CD4-positive, alpha-beta T cell (primary cell): ENCODE measurements at regions not wholly inside any gene's neighbourhood (a gene's known extent, or its start where the extent isn't known, plus 50 kb on each side); places are given as distances from the start of the nearest gene placed in this dataset.

Experiments
- ATAC-seq: fragments of 200-7000 bp; cut with Tn5 transposase; one replicate; pipeline ENCODE4 v1.10.0; 2022; ENCODE audit warnings: mild to moderate bottlenecking; ENCODE audit not compliant: poor library complexity
- CTCF ChIA-PET: fragments of 350-600 bp; sonication (Branson Sonifier 250); formaldehyde crosslinking; loops from one replicate; lab custom pipeline; 2021; ENCODE audit warnings: antibody characterized with exemption, inconsistent platforms; lab: Charles Lee
- POLR2A ChIA-PET: fragments of 350-600 bp; sonication (Branson Sonifier 250); formaldehyde crosslinking; loops from one replicate; lab custom pipeline; 2021; ENCODE audit warnings: antibody characterized with exemption, inconsistent platforms; lab: Charles Lee
- DNase-seq, 14 experiments: peaks; one replicate each; pipeline ENCODE4 v3.0.0-alpha.2; 2013 to 2020; ENCODE audit warnings: mixed read lengths in 2 of 14
- H3K27ac ChIP-seq, 2 donors: one replicate each; pipeline versions ENCODE4 v1.5.1 to v1.7.0; 2013; ENCODE audit warnings: low read length in 2 of 2, low read depth in 1 of 2, mild to moderate bottlenecking in 1 of 2
- H3K27me3 ChIP-seq, 2 experiments: 1 replicate in 1 of 2; 2 replicates in 1 of 2; pipeline versions ENCODE4 v1.6.1 to v1.7.0; 2013; ENCODE audit warnings: low read length in 2 of 2, control low read depth in 1 of 2, mild to moderate bottlenecking in 1 of 2, moderate library complexity in 1 of 2; ENCODE audit not compliant: insufficient read depth in 2 of 2, control insufficient read depth in 1 of 2
- H3K36me3 ChIP-seq: one replicate; pipeline ENCODE4 v1.6.1; 2013; ENCODE audit warnings: low read length, control low read depth; ENCODE audit not compliant: insufficient read depth
- H3K4me1 ChIP-seq: one replicate; pipeline ENCODE4 v1.6.1; 2013; ENCODE audit warnings: low read length, control low read depth; ENCODE audit not compliant: insufficient read depth
- H3K4me3 ChIP-seq: one replicate; pipeline ENCODE4 v1.5.1; 2013; ENCODE audit warnings: mild to moderate bottlenecking, low read length, moderate library complexity
- H3K9me3 ChIP-seq, 2 experiments: 1 replicate in 1 of 2; 2 replicates in 1 of 2; pipeline versions ENCODE4 v1.6.1 to v1.7.0; 2013; ENCODE audit warnings: low read length in 2 of 2, mild to moderate bottlenecking in 2 of 2, control low read depth in 1 of 2, moderate library complexity in 1 of 2; ENCODE audit not compliant: control insufficient read depth in 1 of 2, insufficient read depth in 1 of 2
- H3K27ac Mint-ChIP-seq: one replicate; pipeline ENCODE4 v1.8.0; 2020; ENCODE audit warnings: mixed read lengths
- H3K27me3 Mint-ChIP-seq: one replicate; pipeline ENCODE4 v1.8.0; 2021; ENCODE audit warnings: mixed read lengths
- H3K36me3 Mint-ChIP-seq: one replicate; pipeline ENCODE4 v1.8.0; 2021; ENCODE audit warnings: low read depth, mixed read lengths
- H3K4me1 Mint-ChIP-seq: one replicate; pipeline ENCODE4 v1.8.0; 2021; ENCODE audit warnings: low read depth, mixed read lengths
- H3K4me3 Mint-ChIP-seq: one replicate; pipeline ENCODE4 v1.8.0; 2020; ENCODE audit warnings: mild to moderate bottlenecking, mixed read lengths
- H3K9me3 Mint-ChIP-seq: one replicate; pipeline ENCODE4 v1.8.0; 2020; ENCODE audit warnings: mixed read lengths
- intact Hi-C, 2 experiments: fragments of 100-400 bp; cut with DNase I in 1 of 2; cut with micrococcal nuclease in 1 of 2; formaldehyde crosslinking; loops; one replicate each; pipeline versions ENCODE4 v1.15.1 to v1.9.0; 2023 to 2025; cut with DNase I, micrococcal nuclease
- TF ChIP-seq, protein P1 (sequence below): fragments of 200-600 bp; IDR thresholded peaks from one replicate; pipeline ENCODE4 v1.8.0; 2022; ENCODE audit warnings: antibody characterized with exemption, mild to moderate bottlenecking

GRCh38 chr3:159148466-159148865 lies 346.6 kb downstream of the MFSD1 start:
- Histone ChIP-seq H3K4me1 (no peaks in the 10 kb centered on the region), H3K9me3 (peaks cover 0 to 7% of the 10 kb centered on the region in 2 experiments), H3K36me3 (no peaks in the 10 kb centered on the region), H3K27ac (no peak overlapping the region), H3K27me3 (no peaks in the 10 kb centered on the region), H3K4me3 (no peak overlapping the region)
- TF ChIP-seq, protein P1, sequence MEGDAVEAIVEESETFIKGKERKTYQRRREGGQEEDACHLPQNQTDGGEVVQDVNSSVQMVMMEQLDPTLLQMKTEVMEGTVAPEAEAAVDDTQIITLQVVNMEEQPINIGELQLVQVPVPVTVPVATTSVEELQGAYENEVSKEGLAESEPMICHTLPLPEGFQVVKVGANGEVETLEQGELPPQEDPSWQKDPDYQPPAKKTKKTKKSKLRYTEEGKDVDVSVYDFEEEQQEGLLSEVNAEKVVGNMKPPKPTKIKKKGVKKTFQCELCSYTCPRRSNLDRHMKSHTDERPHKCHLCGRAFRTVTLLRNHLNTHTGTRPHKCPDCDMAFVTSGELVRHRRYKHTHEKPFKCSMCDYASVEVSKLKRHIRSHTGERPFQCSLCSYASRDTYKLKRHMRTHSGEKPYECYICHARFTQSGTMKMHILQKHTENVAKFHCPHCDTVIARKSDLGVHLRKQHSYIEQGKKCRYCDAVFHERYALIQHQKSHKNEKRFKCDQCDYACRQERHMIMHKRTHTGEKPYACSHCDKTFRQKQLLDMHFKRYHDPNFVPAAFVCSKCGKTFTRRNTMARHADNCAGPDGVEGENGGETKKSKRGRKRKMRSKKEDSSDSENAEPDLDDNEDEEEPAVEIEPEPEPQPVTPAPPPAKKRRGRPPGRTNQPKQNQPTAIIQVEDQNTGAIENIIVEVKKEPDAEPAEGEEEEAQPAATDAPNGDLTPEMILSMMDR: no peak
- no peaks in the 10 kb centered on the region for H3K9me3 Mint-ChIP-seq
- no peaks in the 10 kb centered on the region for H3K36me3 Mint-ChIP-seq
- peaks cover 1% of the 10 kb centered on the region for H3K27me3 Mint-ChIP-seq
- ChIA-PET POLR2A (no interaction called here), CTCF (no interaction called here)
- no peaks in the 10 kb centered on the region for H3K4me1 Mint-ChIP-seq
- intact Hi-C loops: no loop called here
- ATAC-seq (no peak), DNase-seq (no peak)
- H3K4me3 Mint-ChIP-seq: no peak overlapping the region
- H3K27ac Mint-ChIP-seq: no peak overlapping the region

DNA sequence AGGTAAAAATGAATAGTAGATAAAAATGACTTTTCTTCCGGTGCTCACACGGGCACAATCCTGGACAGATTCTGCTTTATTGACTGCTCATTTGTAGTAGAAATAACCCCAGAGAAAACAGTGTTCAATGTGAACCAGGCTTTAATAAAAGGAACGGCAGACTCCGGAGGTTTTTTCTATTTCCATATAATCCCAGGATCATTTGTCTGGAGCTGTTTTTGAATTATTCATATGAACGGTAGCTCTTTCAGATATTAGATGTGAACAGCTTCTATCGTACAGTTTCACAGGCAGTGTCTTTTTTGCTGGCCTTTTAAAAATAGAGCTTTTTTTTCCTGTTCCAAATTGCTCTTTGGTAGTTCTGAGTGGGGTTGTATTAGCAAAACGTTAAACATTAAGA lies 347.3 kb downstream of the MFSD1 start:
- H3K4me3 Mint-ChIP-seq: no peak overlapping the region
- peaks cover 0 to 7% of the 10 kb centered on the region in 2 experiments for H3K9me3 ChIP-seq
- POLR2A ChIA-PET: no interaction called here

DNA sequence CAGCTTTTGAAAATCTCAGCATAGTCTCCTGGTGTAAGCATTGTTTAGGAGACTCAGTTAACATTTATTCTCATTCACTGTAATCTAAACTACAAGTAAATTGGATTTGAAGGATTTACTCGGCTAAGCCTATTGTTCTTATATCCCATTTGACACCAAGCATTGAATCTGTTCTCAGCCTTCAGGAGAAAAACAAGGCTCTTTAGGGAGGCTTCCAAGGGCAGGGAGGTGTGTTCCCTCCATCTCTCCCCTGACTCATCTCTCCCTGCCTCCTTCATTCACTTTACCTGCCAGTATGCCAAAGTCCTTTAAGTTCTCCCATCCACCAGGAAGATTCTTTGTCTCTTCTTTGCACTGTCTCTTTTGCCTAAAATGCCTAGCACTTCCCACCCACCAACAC lies 347.8 kb downstream of the MFSD1 start:
- Mint-ChIP-seq H3K36me3 (no peaks in the 10 kb centered on the region), H3K4me1 (no peaks in the 10 kb centered on the region), H3K27me3 (no peaks in the 10 kb centered on the region), H3K27ac (no peak overlapping the region), H3K4me3 (no peak overlapping the region), H3K9me3 (no peaks in the 10 kb centered on the region)
- DNase-seq: no peak
- H3K4me3 ChIP-seq: no peak overlapping the region
- no peaks in the 10 kb centered on the region for H3K36me3 ChIP-seq
- TF ChIP-seq, protein P1: no peak
- ChIA-PET POLR2A (no interaction called here), CTCF (no interaction called here)
- intact Hi-C loops: no loop called here
- H3K27me3 ChIP-seq: no peaks in the 10 kb centered on the region
- H3K4me1 ChIP-seq: no peaks in the 10 kb centered on the region
- H3K27ac ChIP-seq: no peak overlapping the region
- no peak for ATAC-seq
- H3K9me3 ChIP-seq: peaks cover 0 to 7% of the 10 kb centered on the region in 2 experiments

More for the DNA sequence above, 347.3 kb downstream of the MFSD1 start:
- ATAC-seq (no peak), DNase-seq (no peak)
- no peaks in the 10 kb centered on the region for H3K27me3 Mint-ChIP-seq
- no peaks in the 10 kb centered on the region for H3K36me3 Mint-ChIP-seq
- Histone ChIP-seq H3K4me1 (no peaks in the 10 kb centered on the region), H3K36me3 (no peaks in the 10 kb centered on the region), H3K4me3 (no peak overlapping the region), H3K27ac (no peak overlapping the region), H3K27me3 (no peaks in the 10 kb centered on the region)
- CTCF ChIA-PET: no interaction called here
- no peak overlapping the region for H3K27ac Mint-ChIP-seq
- TF ChIP-seq, protein P1: no peak
- H3K4me1 Mint-ChIP-seq: no peaks in the 10 kb centered on the region
- intact Hi-C loops: no loop called here
- no peaks in the 10 kb centered on the region for H3K9me3 Mint-ChIP-seq
